GM12874 (cell line): ENCODE measurements at regions not wholly inside any gene's neighbourhood (a gene's known extent, or its start where the extent isn't known, plus 50 kb on each side); places are given as distances from the start of the nearest gene placed in this dataset.
A peak's percentile ranks its signal among the peaks of the same experiment; 100 is the strongest.

Source experiments
- CTCF ChIP-seq: IDR thresholded peaks from 2 replicates; pipeline ENCODE4 v1.5.1; 2011; ENCODE audit warnings: low read depth, mild to moderate bottlenecking, control low read depth, low read length, moderate library complexity; ENCODE audit not compliant: insufficient read depth

GRCh38 chr2:30331869-30332268 lies 100.5 kb downstream of the LBH start:
- no peak for TF ChIP-seq CTCF

- TF ChIP-seq CTCF, result no peak
These were observed 101.6 kb downstream of the LBH start for GRCh38 chr2:30332791-30333453.

GRCh38 chr2:30334762-30335363 lies 103.5 kb downstream of the LBH start:
- TF ChIP-seq CTCF, result 0 out of 2 replicates have a peak, but pooled peaks have one; percentile 19

GRCh38 chr2:30336084-30336483 lies 104.8 kb downstream of the LBH start:
- no peak for TF ChIP-seq CTCF

- TF ChIP-seq CTCF, result no peak
These were observed 105.9 kb downstream of the LBH start for GRCh38 chr2:30336978-30337841.

- TF ChIP-seq CTCF, result no peak
These were observed 107.1 kb downstream of the LBH start for GRCh38 chr2:30338475-30338874.

- no peak for TF ChIP-seq CTCF
These were observed 107.7 kb downstream of the LBH start for GRCh38 chr2:30339071-30339470.
